ENCODE measurements at regions not wholly inside any gene's neighbourhood (a gene's known extent, or its start where the extent isn't known, plus 50 kb on each side); places are given as distances from the start of the nearest gene placed in this dataset.

DNA sequence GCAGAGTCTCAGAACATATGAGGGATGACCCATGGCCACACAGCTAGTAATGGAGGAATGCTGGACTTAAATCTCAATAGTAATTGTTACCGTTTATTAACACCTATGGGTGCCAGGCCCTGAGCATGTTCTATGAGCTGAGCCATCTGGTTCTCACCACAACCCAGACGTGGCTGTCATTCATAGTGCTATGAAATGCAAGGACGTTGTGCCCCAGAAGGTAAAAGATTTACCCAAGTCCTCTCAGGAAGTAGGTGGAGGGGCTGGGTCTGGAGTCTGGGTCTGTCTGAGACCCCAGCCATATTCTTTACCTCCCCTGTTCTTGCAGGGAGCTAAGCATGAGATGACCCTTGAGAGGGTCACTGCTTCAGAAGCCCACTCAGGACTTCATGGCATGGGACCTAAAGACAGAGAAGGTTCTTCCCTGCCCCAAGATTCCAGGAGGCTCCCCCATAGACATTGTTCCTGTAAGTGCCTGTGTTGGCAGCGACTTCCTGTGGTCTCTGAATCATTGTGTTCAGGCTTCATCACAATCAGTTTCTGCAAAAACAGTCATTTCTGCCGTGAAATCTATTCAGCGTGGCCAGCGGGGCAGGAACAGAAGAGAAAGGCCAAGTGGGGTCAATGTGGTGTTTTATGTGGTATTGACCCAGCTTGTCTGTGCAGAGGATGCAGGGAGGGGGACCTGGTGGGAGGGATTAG, 475.4 kb downstream of the PTPRU start:
- ATAC-seq, result no peak
- TF ChIP-seq, protein P1, sequence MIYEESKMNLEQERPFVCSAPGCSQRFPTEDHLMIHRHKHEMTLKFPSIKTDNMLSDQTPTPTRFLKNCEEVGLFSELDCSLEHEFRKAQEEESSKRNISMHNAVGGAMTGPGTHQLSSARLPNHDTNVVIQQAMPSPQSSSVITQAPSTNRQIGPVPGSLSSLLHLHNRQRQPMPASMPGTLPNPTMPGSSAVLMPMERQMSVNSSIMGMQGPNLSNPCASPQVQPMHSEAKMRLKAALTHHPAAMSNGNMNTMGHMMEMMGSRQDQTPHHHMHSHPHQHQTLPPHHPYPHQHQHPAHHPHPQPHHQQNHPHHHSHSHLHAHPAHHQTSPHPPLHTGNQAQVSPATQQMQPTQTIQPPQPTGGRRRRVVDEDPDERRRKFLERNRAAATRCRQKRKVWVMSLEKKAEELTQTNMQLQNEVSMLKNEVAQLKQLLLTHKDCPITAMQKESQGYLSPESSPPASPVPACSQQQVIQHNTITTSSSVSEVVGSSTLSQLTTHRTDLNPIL (CRISPR knock-in tag; IDR thresholded peaks at IDR 0.05; ENCODE audit: low read depth), result no peak
- TF ChIP-seq ZC3H10 (CRISPR knock-in tag; IDR thresholded peaks at IDR 0.05), result no peak
- no peak for TF ChIP-seq ISL1 (CRISPR knock-in tag; IDR thresholded peaks at IDR 0.05)
- TF ChIP-seq GLIS3 (CRISPR knock-in tag; IDR thresholded peaks at IDR 0.05), result no peak
- TF ChIP-seq ARNTL (CRISPR knock-in tag; IDR thresholded peaks at IDR 0.05; ENCODE audit: borderline replicate concordance, low read depth), result no peak
- no peak for TF ChIP-seq PPARA (CRISPR knock-in tag; IDR thresholded peaks at IDR 0.05; ENCODE audit: borderline replicate concordance)
- TF ChIP-seq, protein P2, sequence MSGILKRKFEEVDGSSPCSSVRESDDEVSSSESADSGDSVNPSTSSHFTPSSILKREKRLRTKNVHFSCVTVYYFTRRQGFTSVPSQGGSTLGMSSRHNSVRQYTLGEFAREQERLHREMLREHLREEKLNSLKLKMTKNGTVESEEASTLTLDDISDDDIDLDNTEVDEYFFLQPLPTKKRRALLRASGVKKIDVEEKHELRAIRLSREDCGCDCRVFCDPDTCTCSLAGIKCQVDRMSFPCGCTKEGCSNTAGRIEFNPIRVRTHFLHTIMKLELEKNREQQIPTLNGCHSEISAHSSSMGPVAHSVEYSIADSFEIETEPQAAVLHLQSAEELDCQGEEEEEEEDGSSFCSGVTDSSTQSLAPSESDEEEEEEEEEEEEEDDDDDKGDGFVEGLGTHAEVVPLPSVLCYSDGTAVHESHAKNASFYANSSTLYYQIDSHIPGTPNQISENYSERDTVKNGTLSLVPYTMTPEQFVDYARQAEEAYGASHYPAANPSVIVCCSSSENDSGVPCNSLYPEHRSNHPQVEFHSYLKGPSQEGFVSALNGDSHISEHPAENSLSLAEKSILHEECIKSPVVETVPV (CRISPR knock-in tag; IDR thresholded peaks at IDR 0.05), result no peak
- no peak for TF ChIP-seq TCF4 (CRISPR knock-in tag; IDR thresholded peaks at IDR 0.05; ENCODE audit: borderline replicate concordance)
- no peak for TF ChIP-seq TOX (CRISPR knock-in tag; IDR thresholded peaks at IDR 0.05; ENCODE audit: borderline replicate concordance)
- TF ChIP-seq, protein P3, sequence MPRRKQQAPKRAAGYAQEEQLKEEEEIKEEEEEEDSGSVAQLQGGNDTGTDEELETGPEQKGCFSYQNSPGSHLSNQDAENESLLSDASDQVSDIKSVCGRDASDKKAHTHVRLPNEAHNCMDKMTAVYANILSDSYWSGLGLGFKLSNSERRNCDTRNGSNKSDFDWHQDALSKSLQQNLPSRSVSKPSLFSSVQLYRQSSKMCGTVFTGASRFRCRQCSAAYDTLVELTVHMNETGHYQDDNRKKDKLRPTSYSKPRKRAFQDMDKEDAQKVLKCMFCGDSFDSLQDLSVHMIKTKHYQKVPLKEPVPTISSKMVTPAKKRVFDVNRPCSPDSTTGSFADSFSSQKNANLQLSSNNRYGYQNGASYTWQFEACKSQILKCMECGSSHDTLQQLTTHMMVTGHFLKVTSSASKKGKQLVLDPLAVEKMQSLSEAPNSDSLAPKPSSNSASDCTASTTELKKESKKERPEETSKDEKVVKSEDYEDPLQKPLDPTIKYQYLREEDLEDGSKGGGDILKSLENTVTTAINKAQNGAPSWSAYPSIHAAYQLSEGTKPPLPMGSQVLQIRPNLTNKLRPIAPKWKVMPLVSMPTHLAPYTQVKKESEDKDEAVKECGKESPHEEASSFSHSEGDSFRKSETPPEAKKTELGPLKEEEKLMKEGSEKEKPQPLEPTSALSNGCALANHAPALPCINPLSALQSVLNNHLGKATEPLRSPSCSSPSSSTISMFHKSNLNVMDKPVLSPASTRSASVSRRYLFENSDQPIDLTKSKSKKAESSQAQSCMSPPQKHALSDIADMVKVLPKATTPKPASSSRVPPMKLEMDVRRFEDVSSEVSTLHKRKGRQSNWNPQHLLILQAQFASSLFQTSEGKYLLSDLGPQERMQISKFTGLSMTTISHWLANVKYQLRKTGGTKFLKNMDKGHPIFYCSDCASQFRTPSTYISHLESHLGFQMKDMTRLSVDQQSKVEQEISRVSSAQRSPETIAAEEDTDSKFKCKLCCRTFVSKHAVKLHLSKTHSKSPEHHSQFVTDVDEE (CRISPR knock-in tag; IDR thresholded peaks at IDR 0.05), result no peak
- TF ChIP-seq, protein P4, sequence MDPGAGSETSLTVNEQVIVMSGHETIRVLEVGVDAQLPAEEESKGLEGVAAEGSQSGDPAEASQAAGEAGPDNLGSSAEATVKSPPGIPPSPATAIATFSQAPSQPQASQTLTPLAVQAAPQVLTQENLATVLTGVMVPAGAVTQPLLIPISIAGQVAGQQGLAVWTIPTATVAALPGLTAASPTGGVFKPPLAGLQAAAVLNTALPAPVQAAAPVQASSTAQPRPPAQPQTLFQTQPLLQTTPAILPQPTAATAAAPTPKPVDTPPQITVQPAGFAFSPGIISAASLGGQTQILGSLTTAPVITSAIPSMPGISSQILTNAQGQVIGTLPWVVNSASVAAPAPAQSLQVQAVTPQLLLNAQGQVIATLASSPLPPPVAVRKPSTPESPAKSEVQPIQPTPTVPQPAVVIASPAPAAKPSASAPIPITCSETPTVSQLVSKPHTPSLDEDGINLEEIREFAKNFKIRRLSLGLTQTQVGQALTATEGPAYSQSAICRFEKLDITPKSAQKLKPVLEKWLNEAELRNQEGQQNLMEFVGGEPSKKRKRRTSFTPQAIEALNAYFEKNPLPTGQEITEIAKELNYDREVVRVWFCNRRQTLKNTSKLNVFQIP (CRISPR knock-in tag; IDR thresholded peaks at IDR 0.05; ENCODE audit: borderline replicate concordance, low read depth), result no peak
- TF ChIP-seq ESRRG (CRISPR knock-in tag; IDR thresholded peaks at IDR 0.05), result no peak
- TF ChIP-seq RARB (CRISPR knock-in tag; IDR thresholded peaks at IDR 0.05), result no peak
- TF ChIP-seq CSDC2 (CRISPR knock-in tag; IDR thresholded peaks at IDR 0.05), result no peak
- no peak for TF ChIP-seq OSR1 (CRISPR knock-in tag; IDR thresholded peaks at IDR 0.05)
- TF ChIP-seq, protein P5, sequence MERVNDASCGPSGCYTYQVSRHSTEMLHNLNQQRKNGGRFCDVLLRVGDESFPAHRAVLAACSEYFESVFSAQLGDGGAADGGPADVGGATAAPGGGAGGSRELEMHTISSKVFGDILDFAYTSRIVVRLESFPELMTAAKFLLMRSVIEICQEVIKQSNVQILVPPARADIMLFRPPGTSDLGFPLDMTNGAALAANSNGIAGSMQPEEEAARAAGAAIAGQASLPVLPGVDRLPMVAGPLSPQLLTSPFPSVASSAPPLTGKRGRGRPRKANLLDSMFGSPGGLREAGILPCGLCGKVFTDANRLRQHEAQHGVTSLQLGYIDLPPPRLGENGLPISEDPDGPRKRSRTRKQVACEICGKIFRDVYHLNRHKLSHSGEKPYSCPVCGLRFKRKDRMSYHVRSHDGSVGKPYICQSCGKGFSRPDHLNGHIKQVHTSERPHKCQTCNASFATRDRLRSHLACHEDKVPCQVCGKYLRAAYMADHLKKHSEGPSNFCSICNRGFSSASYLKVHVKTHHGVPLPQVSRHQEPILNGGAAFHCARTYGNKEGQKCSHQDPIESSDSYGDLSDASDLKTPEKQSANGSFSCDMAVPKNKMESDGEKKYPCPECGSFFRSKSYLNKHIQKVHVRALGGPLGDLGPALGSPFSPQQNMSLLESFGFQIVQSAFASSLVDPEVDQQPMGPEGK (CRISPR knock-in tag; IDR thresholded peaks at IDR 0.05; ENCODE audit: borderline replicate concordance), result no peak
- no peak for TF ChIP-seq ZNF565 (CRISPR knock-in tag; conservative IDR thresholded peaks at IDR 0.05; ENCODE audit: low read depth)
- TF ChIP-seq SNAI2 (CRISPR knock-in tag; IDR thresholded peaks at IDR 0.05), result no peak

DNA sequence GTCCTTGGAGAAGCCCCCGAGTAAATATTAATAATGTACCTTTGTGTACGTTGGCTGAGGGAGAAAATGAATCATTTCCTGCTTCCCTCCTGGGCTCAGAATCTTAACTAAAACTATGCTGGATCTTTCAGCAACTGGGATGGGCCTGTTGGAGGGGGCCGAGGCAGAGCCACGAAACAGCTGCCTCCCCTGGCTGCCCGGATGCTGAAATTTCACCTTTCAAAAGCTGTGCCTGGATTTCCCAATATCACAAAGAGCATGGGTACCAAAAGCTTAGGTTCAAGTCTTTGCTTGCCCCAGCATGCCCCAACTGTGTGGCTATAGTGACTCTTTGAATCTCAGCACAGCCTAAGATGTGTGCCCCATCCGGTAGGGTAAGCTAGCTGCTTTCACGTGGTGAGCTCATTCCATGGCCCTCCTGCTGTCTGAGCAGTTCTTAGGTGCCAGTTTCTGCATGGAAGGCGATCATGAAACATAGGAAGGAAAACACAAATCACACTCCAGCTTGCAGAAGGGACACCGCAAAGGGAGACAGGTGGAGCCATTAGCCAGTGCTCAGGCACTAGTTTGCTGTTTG, 473.5 kb downstream of the PTPRU start:
- ATAC-seq, result peak; percentile 23
- TF ChIP-seq, protein P5 (CRISPR knock-in tag; IDR thresholded peaks at IDR 0.05; ENCODE audit: borderline replicate concordance), result no peak
- TF ChIP-seq PPARA (CRISPR knock-in tag; IDR thresholded peaks at IDR 0.05; ENCODE audit: borderline replicate concordance), result no peak
- TF ChIP-seq ZFP3 (CRISPR knock-in tag; IDR thresholded peaks at IDR 0.05), result no peak
- TF ChIP-seq, protein P4 (CRISPR knock-in tag; IDR thresholded peaks at IDR 0.05; ENCODE audit: borderline replicate concordance, low read depth), result no peak
- no peak for TF ChIP-seq TCF4 (CRISPR knock-in tag; IDR thresholded peaks at IDR 0.05; ENCODE audit: borderline replicate concordance)
- TF ChIP-seq ESRRG (CRISPR knock-in tag; IDR thresholded peaks at IDR 0.05), result no peak
- no peak for TF ChIP-seq ZNF8 (CRISPR knock-in tag; IDR thresholded peaks at IDR 0.05)
- TF ChIP-seq TOX (CRISPR knock-in tag; IDR thresholded peaks at IDR 0.05; ENCODE audit: borderline replicate concordance), result no peak
- TF ChIP-seq RARB (CRISPR knock-in tag; IDR thresholded peaks at IDR 0.05), result no peak
- TF ChIP-seq, protein P3 (CRISPR knock-in tag; IDR thresholded peaks at IDR 0.05), result no peak
- TF ChIP-seq ISL1 (CRISPR knock-in tag; IDR thresholded peaks at IDR 0.05), result no peak
- no peak for TF ChIP-seq ZC3H10 (CRISPR knock-in tag; IDR thresholded peaks at IDR 0.05)
- no peak for TF ChIP-seq BACH2 (CRISPR knock-in tag; IDR thresholded peaks at IDR 0.05; ENCODE audit: borderline replicate concordance)
- TF ChIP-seq ZNF565 (CRISPR knock-in tag; conservative IDR thresholded peaks at IDR 0.05; ENCODE audit: low read depth), result no peak
- no peak for TF ChIP-seq OSR1 (CRISPR knock-in tag; IDR thresholded peaks at IDR 0.05)
- no peak for TF ChIP-seq SNAI2 (CRISPR knock-in tag; IDR thresholded peaks at IDR 0.05)
